ENCODE measurements at regions not wholly inside any gene's neighbourhood (a gene's known extent, or its start where the extent isn't known, plus 50 kb on each side); places are given as distances from the start of the nearest gene placed in this dataset.

GRCh38 chr21:29243188-29243587 is 55.5 kb upstream of the BACH1 start:
- Mint-ChIP-seq H3K4me1 (ENCODE audit: low read depth) (peaks cover 13% of the 10 kb centered on the region), H3K27me3 (no peaks in the 10 kb centered on the region), H3K4me3 (no peak overlapping the region), H3K36me3 (ENCODE audit: low read depth) (no peaks in the 10 kb centered on the region), H3K27ac (no peak overlapping the region), H3K9me3 (no peaks in the 10 kb centered on the region)

DNA sequence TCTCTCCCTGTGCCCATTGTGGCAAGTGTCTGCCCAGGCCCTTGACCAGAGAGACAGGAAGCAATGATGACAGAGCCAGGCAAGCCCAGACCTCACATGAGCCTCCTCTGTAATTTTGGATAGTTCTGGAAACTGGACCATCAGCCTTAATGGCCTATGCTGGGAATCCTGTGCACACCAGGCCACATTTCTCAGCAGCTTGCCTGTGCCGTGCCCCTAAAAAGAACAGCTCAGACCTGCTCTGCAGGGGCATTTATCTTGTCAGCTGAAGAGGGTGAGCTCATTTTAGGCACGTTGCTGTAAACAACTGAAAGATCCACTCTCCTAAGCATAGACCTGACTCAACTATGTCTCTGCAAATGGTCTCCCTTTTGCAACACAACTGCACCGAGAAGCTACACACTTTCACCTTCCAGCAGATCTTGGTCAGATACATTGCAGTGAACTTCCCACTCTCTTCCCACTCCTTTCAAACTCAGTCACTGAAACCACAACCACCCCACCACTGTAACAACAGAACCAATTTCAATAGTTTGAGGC is 53.5 kb upstream of the BACH1 start:
- Mint-ChIP-seq H3K4me3 (peak overlapping the region; percentile 6), H3K36me3 (ENCODE audit: low read depth) (no peaks in the 10 kb centered on the region), H3K27me3 (peaks cover 7% of the 10 kb centered on the region)

DNA sequence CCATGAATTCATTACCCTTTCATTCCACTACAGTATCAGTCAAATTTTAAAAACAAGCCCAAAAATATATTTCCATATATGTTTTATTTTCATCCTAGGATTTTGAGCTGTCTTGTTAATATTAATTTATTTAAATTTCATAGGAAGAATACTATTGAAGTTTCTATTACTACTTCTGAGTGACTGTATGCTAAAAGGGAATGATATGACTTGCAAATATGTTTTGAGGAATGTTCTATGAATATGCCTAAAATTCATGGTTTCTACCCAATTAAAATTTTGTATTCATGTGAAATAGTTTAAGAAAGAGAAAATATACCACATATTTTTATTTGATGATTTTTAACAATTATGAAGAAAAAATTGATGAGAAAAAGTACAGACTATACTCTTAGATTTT is 52.9 kb upstream of the BACH1 start:
- Mint-ChIP-seq H3K4me3 (no peak overlapping the region), H3K36me3 (ENCODE audit: low read depth) (no peaks in the 10 kb centered on the region), H3K4me1 (ENCODE audit: low read depth) (peaks cover 13% of the 10 kb centered on the region), H3K27ac (peak overlapping the region; percentile 4), H3K9me3 (peaks cover 5% of the 10 kb centered on the region), H3K27me3 (peaks cover 12% of the 10 kb centered on the region)

More for the DNA sequence above, 53.5 kb upstream of the BACH1 start:
- Mint-ChIP-seq H3K4me1 (ENCODE audit: low read depth) (peaks cover 13% of the 10 kb centered on the region), H3K9me3 (peaks cover 5% of the 10 kb centered on the region), H3K27ac (peak overlapping the region; percentile 23)

DNA sequence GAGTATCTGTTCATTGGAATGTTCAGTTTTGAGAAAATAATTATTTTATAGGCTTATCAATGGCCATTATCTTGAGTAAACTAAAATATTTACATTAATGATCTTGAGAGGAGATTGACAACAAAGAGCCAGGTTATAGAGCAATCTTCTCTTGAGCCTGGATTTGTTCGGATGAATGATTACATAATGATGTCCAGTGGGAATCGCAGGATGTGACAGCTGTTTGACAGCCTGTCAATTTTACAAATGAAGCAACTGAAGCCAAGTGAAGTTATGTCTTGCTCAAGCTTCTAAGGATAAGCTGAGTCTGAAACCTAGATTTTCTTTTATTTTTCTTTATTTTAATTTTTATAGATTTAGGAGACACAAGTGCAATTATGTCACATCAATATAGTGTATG is 52.1 kb upstream of the BACH1 start:
- no peak overlapping the region for H3K27ac Mint-ChIP-seq
- no peaks in the 10 kb centered on the region for H3K36me3 Mint-ChIP-seq (ENCODE audit: low read depth)
- H3K27me3 Mint-ChIP-seq = peaks cover 15% of the 10 kb centered on the region
- peaks cover 13% of the 10 kb centered on the region for H3K4me1 Mint-ChIP-seq (ENCODE audit: low read depth)
- H3K9me3 Mint-ChIP-seq = peaks cover 5% of the 10 kb centered on the region
- H3K4me3 Mint-ChIP-seq = no peak overlapping the region

DNA sequence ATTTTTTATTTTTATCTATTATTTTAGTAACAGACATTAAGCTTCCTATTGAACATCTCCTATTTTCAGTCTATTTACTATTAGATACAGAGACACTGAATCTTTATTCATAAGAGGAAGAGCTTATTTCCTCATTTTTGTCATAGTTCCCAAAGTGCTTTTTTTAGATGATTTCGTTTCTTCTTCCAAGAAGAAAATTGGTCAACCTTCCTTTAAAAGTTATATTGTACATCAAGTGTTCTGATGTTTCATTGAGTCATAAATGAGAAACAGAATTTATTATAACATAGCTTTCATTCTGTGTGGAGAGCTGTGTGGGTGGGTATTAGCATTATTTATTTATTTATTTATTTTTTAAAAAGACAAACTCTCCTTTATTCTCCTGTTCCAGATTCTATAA is 50.6 kb upstream of the BACH1 start:
- Mint-ChIP-seq H3K9me3 (peaks cover 10% of the 10 kb centered on the region), H3K4me3 (no peak overlapping the region), H3K36me3 (ENCODE audit: low read depth) (no peaks in the 10 kb centered on the region), H3K27ac (no peak overlapping the region), H3K27me3 (peaks cover 15% of the 10 kb centered on the region), H3K4me1 (ENCODE audit: low read depth) (peaks cover 13% of the 10 kb centered on the region)

All from stimulated activated naive CD8-positive, alpha-beta T cell treated with anti-CD3 and anti-CD28 coated beads, Interleukin-15, Interleukin-2, amounts not matched to agents 100 ng/mL and 50 ng/mL, for 24 hours (primary cell).